Kidney epithelial cell (primary cell): ENCODE measurements at regions not wholly inside any gene's neighbourhood (a gene's known extent, or its start where the extent isn't known, plus 50 kb on each side); places are given as distances from the start of the nearest gene placed in this dataset.

Source experiments
- DNase-seq: peaks from one replicate; pipeline ENCODE4 v3.0.0-alpha.2; 2010; ENCODE audit warnings: low read depth
- H3K27me3 ChIP-seq: 2 replicates; pipeline ENCODE4 v1.6.0; 2011; ENCODE audit warnings: low read length; ENCODE audit not compliant: control insufficient read depth, insufficient read depth
- H3K36me3 ChIP-seq: 2 replicates; pipeline ENCODE4 v1.5.1; 2011; ENCODE audit warnings: low read length; ENCODE audit not compliant: control insufficient read depth, insufficient read depth
- H3K4me3 ChIP-seq: 2 replicates; pipeline ENCODE4 v1.5.1; 2011; ENCODE audit warnings: low read depth, mild to moderate bottlenecking, control low read depth, low read length
- TF ChIP-seq, protein P1 (sequence below): IDR thresholded peaks from 2 replicates; pipeline ENCODE4 v1.5.1; 2011; ENCODE audit warnings: mild to moderate bottlenecking, moderate library complexity, low read length, control low read depth, inconsistent platforms; ENCODE audit not compliant: insufficient read depth, poor library complexity, severe bottlenecking

- no peak for DNase-seq
- Histone ChIP-seq H3K4me3 (no peak overlapping the region), H3K27me3 (peaks cover 3% of the 10 kb centered on the region), H3K36me3 (no peaks in the 10 kb centered on the region)
- TF ChIP-seq, protein P1, sequence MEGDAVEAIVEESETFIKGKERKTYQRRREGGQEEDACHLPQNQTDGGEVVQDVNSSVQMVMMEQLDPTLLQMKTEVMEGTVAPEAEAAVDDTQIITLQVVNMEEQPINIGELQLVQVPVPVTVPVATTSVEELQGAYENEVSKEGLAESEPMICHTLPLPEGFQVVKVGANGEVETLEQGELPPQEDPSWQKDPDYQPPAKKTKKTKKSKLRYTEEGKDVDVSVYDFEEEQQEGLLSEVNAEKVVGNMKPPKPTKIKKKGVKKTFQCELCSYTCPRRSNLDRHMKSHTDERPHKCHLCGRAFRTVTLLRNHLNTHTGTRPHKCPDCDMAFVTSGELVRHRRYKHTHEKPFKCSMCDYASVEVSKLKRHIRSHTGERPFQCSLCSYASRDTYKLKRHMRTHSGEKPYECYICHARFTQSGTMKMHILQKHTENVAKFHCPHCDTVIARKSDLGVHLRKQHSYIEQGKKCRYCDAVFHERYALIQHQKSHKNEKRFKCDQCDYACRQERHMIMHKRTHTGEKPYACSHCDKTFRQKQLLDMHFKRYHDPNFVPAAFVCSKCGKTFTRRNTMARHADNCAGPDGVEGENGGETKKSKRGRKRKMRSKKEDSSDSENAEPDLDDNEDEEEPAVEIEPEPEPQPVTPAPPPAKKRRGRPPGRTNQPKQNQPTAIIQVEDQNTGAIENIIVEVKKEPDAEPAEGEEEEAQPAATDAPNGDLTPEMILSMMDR = no peak
These were observed 85.9 kb upstream of the FOXF1 start for GRCh38 chr16:86424398-86424797.

DNA sequence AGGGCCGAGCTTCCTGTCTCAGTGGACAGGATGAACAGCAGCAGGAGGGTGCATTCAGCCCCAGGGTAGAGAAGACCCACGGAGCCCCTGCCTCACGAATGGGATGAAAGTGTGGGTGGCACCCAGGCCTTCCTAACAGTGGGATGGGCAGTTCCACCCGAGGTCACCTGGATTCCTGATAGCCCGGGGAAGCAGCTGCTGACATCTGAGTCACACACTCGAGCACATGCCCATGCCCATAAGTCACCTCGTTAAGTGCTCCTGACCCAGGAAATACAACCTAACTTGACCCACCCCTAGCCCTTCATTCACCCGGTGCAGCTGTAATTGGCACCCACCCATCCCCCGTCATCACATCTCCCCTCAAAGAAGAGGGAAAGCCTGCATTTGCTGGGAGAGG lies 85.3 kb upstream of the FOXF1 start:
- no peak for DNase-seq
- Histone ChIP-seq H3K4me3 (no peak overlapping the region), H3K36me3 (no peaks in the 10 kb centered on the region), H3K27me3 (peaks cover 3% of the 10 kb centered on the region)
- TF ChIP-seq, protein P1 = no peak

- no peaks in the 10 kb centered on the region for H3K36me3 ChIP-seq
- no peak for DNase-seq
- H3K4me3 ChIP-seq = no peak overlapping the region
- TF ChIP-seq, protein P1 = no peak
- peaks cover 3% of the 10 kb centered on the region for H3K27me3 ChIP-seq
These were observed 84.2 kb upstream of the FOXF1 start for GRCh38 chr16:86426063-86426642.

- peaks cover 3% of the 10 kb centered on the region for H3K27me3 ChIP-seq
- TF ChIP-seq, protein P1 = no peak
- no peak overlapping the region for H3K4me3 ChIP-seq
- no peaks in the 10 kb centered on the region for H3K36me3 ChIP-seq
- no peak for DNase-seq
These were observed 82.9 kb upstream of the FOXF1 start for GRCh38 chr16:86427433-86427851.

GRCh38 chr16:86428729-86429517 lies 81.4 kb upstream of the FOXF1 start:
- Histone ChIP-seq H3K36me3 (no peaks in the 10 kb centered on the region), H3K27me3 (no peaks in the 10 kb centered on the region), H3K4me3 (no peak overlapping the region)
- DNase-seq = no peak
- TF ChIP-seq, protein P1 = no peak

GRCh38 chr16:86429663-86430062 lies 80.7 kb upstream of the FOXF1 start:
- H3K4me3 ChIP-seq = no peak overlapping the region
- no peaks in the 10 kb centered on the region for H3K27me3 ChIP-seq
- no peak for DNase-seq
- TF ChIP-seq, protein P1 = no peak
- H3K36me3 ChIP-seq = no peaks in the 10 kb centered on the region
